ENCODE measurements at regions not wholly inside any gene's neighbourhood (a gene's known extent, or its start where the extent isn't known, plus 50 kb on each side); places are given as distances from the start of the nearest gene placed in this dataset.

GRCh38 chr20:24124951-24125650, 136.5 kb upstream of the GGTLC1 start:
- TF ChIP-seq, protein P1, sequence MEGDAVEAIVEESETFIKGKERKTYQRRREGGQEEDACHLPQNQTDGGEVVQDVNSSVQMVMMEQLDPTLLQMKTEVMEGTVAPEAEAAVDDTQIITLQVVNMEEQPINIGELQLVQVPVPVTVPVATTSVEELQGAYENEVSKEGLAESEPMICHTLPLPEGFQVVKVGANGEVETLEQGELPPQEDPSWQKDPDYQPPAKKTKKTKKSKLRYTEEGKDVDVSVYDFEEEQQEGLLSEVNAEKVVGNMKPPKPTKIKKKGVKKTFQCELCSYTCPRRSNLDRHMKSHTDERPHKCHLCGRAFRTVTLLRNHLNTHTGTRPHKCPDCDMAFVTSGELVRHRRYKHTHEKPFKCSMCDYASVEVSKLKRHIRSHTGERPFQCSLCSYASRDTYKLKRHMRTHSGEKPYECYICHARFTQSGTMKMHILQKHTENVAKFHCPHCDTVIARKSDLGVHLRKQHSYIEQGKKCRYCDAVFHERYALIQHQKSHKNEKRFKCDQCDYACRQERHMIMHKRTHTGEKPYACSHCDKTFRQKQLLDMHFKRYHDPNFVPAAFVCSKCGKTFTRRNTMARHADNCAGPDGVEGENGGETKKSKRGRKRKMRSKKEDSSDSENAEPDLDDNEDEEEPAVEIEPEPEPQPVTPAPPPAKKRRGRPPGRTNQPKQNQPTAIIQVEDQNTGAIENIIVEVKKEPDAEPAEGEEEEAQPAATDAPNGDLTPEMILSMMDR (IDR thresholded peaks at IDR 0.05): no peak

GRCh38 chr20:24124003-24124402, 135.4 kb upstream of the GGTLC1 start:
- TF ChIP-seq, protein P1 (IDR thresholded peaks at IDR 0.05): no peak

DNA sequence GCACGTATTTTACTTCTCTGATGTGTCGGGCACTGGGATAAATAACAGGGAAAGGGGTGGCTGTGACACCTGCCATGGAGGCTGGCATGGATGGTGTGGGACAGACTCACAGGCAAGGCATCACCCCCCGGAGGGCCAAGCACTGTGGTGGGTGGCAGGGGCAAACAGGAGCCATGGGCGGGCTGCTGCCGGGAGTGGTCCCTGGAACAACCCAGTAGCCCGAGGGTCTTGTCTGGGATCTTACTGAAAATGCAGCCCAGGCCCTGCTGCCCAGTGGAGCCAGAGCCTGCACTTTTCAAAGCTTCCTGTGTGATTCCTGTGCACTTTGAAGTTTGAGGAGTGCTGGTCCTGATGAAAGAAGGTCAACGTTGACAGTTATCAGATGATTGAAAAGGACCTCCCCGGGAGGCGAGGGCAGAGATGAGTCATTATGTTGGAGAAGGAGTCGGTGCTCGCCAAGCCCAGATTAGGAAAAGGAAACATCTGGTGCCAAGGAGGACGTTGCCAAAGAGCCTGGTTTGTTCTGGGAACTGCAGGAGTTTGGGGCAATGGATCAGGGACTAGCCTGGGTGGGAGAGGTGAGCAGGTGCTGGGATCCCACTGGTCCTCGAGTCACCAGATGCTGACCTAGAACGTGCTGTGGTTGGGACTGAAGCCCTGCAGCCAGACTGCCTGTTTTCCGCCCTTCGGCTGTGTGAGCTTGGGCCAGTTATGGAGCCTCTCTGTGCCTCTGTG, 130.0 kb upstream of the GGTLC1 start:
- TF ChIP-seq, protein P1 (IDR thresholded peaks at IDR 0.05): no peak

GRCh38 chr20:24118034-24118433, 129.5 kb upstream of the GGTLC1 start:
- TF ChIP-seq, protein P1 (IDR thresholded peaks at IDR 0.05): no peak

- TF ChIP-seq, protein P1 (IDR thresholded peaks at IDR 0.05): no peak
Measured at GRCh38 chr20:24117383-24117782, 128.8 kb upstream of the GGTLC1 start.

DNA sequence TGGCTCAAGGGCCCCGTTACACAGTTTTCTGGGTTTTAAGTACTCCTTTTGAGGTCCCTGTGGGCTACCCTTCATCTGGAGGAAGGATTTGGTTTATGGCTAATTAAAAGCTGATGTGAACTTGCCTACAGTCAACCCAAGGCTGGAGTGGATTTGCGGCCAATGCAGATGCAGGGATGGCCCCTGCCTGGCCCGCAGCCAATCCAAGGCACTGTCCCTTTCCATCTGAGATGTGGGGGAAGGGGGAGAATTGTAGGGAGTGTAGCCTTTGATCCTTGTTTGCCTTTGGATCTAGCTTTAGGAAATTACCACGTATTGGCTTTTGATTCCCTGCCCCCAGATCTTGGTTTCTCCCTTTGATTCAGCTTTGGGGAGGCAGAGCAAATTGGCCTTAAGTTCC, 128.0 kb upstream of the GGTLC1 start:
- TF ChIP-seq, protein P1 (IDR thresholded peaks at IDR 0.05): no peak

GRCh38 chr20:24112360-24112759, 123.8 kb upstream of the GGTLC1 start:
- TF ChIP-seq, protein P1 (IDR thresholded peaks at IDR 0.05): no peak
